Effector CD8-positive, alpha-beta T cell (primary cell): ENCODE measurements at regions not wholly inside any gene's neighbourhood (a gene's known extent, or its start where the extent isn't known, plus 50 kb on each side); places are given as distances from the start of the nearest gene placed in this dataset.

Experiments
- DNase-seq: peaks from one replicate; lab custom pipeline; 2025; lab: John Stamatoyannopoulos, UW

- no peak for DNase-seq
Measured at GRCh38 chr2:239471011-239471792, 70.4 kb upstream of the HDAC4 start.

- no peak for DNase-seq
Measured at GRCh38 chr2:239470151-239470900, 69.5 kb upstream of the HDAC4 start.

GRCh38 chr2:239469106-239469960, 68.5 kb upstream of the HDAC4 start:
- DNase-seq = no peak

GRCh38 chr2:239468491-239469105, 67.8 kb upstream of the HDAC4 start:
- no peak for DNase-seq

- no peak for DNase-seq
Measured at GRCh38 chr2:239467956-239468490, 67.2 kb upstream of the HDAC4 start.

GRCh38 chr2:239467281-239467955, 66.6 kb upstream of the HDAC4 start:
- no peak for DNase-seq

- DNase-seq = no peak
Measured at GRCh38 chr2:239466755-239467271, 66.0 kb upstream of the HDAC4 start.

GRCh38 chr2:239466061-239466754, 65.4 kb upstream of the HDAC4 start:
- no peak for DNase-seq

- DNase-seq = no peak
Measured at GRCh38 chr2:239465017-239466001, 64.5 kb upstream of the HDAC4 start.

- DNase-seq = no peak
Measured at GRCh38 chr2:239464166-239465016, 63.6 kb upstream of the HDAC4 start.

GRCh38 chr2:239463541-239464165, 62.8 kb upstream of the HDAC4 start:
- no peak for DNase-seq

GRCh38 chr2:239462671-239463506, 62.1 kb upstream of the HDAC4 start:
- no peak for DNase-seq

- no peak for DNase-seq
Measured at GRCh38 chr2:239462191-239462515, 61.3 kb upstream of the HDAC4 start.

- no peak for DNase-seq
Measured at GRCh38 chr2:239461291-239462190, 60.7 kb upstream of the HDAC4 start.

- DNase-seq = no peak
Measured at GRCh38 chr2:239460780-239461179, 60.0 kb upstream of the HDAC4 start.

GRCh38 chr2:239459606-239460005, 58.8 kb upstream of the HDAC4 start:
- no peak for DNase-seq
